Tibial nerve (tissue), 4 donors: ENCODE measurements at regions not wholly inside any gene's neighbourhood (a gene's known extent, or its start where the extent isn't known, plus 50 kb on each side); places are given as distances from the start of the nearest gene placed in this dataset.

Source experiments
- DNase-seq, 2 donors: peaks; one replicate each; pipeline ENCODE4 v3.0.0-alpha.2; 2019; ENCODE audit warnings: low spot score in 2 of 2
- H3K27ac ChIP-seq, 4 donors: fragments of 200-600 bp; sonication (generic) in 3 of 4; one replicate each; pipeline ENCODE4 v1.5.1; 2017 to 2019; ENCODE audit warnings: mild to moderate bottlenecking in 1 of 4
- H3K27me3 ChIP-seq, 2 donors: fragments of 200-600 bp; sonication (generic) in 1 of 2; one replicate each; pipeline versions ENCODE4 v1.5.1 to v1.6.0; 2017 to 2019
- H3K36me3 ChIP-seq, 3 donors: fragments of 200-600 bp; sonication (generic); one replicate each; pipeline ENCODE4 v1.5.1; 2018 to 2019
- H3K4me1 ChIP-seq, 4 donors: fragments of 200-600 bp; sonication (generic) in 3 of 4; one replicate each; pipeline ENCODE4 v1.5.1; 2017 to 2019
- H3K4me3 ChIP-seq, 4 donors: fragments of 200-600 bp; sonication (generic) in 3 of 4; one replicate each; pipeline ENCODE4 v1.5.1; 2017 to 2019; ENCODE audit warnings: mild to moderate bottlenecking in 1 of 4, moderate library complexity in 1 of 4
- H3K9me3 ChIP-seq, 4 donors: fragments of 200-600 bp; sonication (generic) in 3 of 4; one replicate each; pipeline ENCODE4 v1.5.1; 2017 to 2019
- EP300 ChIP-seq, 2 donors: sonication (generic); formaldehyde crosslinking; IDR thresholded peaks; one replicate each; pipeline ENCODE4 v1.6.1; 2017; ENCODE audit warnings: antibody characterized with exemption in 2 of 2, mild to moderate bottlenecking in 1 of 2
- POLR2A ChIP-seq, 2 donors: fragments of 450-650 bp; IDR thresholded peaks; one replicate each; pipeline ENCODE4 v1.6.1; 2017; ENCODE audit warnings: antibody characterized with exemption in 2 of 2, mild to moderate bottlenecking in 2 of 2, moderate library complexity in 2 of 2
- WGBS, 2 donors: methylation state at CpG; one replicate each; pipeline ENCODE4 v1.1.5; 2018; 5-methylcytosine and 5-hydroxymethylcytosine counted together
- TF ChIP-seq, protein P1 (sequence below), 5 experiments: fragments of 200-600 bp in 3 of 5; fragments of 450-650 bp in 2 of 5; sonication (generic) in 3 of 5; IDR thresholded peaks; one replicate each; pipeline ENCODE4 v1.5.1; 2016 to 2019; ENCODE audit warnings: antibody characterized with exemption in 5 of 5, mild to moderate bottlenecking in 3 of 5, moderate library complexity in 2 of 5

DNA sequence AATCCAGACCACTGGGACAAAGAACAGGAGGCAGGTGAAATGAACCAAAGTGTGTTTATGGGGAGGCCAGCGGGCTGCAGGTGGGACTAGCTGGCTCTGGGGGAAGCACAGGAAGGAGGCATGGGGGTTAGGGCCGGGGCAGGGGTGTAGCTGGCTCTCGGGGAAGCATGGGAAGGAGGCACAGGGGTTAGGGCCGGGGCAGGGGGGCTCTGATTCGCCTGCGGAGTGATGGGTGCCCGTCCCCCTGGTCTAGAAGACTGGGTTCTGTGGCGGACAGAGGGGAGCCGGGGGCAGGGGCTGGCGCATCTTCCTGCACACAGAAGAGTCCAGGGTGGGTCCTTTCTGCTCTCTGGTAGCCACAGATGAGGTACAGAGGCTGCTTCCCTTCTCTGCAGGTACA is 310.3 kb downstream of the TMEM121 start:
- no peak for DNase-seq
- 72 to 86% methylated on average over 9 to 10 of the region's 10 CpGs for WGBS, 2 donors
- no peaks in the 10 kb centered on the region for H3K36me3 ChIP-seq
- no peak overlapping the region for H3K4me3 ChIP-seq
- no peaks in the 10 kb centered on the region for H3K27me3 ChIP-seq
- H3K4me1 ChIP-seq, result no peaks in the 10 kb centered on the region
- H3K9me3 ChIP-seq, result peaks cover 0 to 6% (median 0%) of the 10 kb centered on the region in 4 donors
- TF ChIP-seq POLR2A (IDR thresholded peaks at IDR 0.05) (no peak), EP300 (IDR thresholded peaks at IDR 0.05) (no peak)
- TF ChIP-seq, protein P1, sequence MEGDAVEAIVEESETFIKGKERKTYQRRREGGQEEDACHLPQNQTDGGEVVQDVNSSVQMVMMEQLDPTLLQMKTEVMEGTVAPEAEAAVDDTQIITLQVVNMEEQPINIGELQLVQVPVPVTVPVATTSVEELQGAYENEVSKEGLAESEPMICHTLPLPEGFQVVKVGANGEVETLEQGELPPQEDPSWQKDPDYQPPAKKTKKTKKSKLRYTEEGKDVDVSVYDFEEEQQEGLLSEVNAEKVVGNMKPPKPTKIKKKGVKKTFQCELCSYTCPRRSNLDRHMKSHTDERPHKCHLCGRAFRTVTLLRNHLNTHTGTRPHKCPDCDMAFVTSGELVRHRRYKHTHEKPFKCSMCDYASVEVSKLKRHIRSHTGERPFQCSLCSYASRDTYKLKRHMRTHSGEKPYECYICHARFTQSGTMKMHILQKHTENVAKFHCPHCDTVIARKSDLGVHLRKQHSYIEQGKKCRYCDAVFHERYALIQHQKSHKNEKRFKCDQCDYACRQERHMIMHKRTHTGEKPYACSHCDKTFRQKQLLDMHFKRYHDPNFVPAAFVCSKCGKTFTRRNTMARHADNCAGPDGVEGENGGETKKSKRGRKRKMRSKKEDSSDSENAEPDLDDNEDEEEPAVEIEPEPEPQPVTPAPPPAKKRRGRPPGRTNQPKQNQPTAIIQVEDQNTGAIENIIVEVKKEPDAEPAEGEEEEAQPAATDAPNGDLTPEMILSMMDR (IDR thresholded peaks at IDR 0.05), result no peak
- no peak overlapping the region for H3K27ac ChIP-seq

DNA sequence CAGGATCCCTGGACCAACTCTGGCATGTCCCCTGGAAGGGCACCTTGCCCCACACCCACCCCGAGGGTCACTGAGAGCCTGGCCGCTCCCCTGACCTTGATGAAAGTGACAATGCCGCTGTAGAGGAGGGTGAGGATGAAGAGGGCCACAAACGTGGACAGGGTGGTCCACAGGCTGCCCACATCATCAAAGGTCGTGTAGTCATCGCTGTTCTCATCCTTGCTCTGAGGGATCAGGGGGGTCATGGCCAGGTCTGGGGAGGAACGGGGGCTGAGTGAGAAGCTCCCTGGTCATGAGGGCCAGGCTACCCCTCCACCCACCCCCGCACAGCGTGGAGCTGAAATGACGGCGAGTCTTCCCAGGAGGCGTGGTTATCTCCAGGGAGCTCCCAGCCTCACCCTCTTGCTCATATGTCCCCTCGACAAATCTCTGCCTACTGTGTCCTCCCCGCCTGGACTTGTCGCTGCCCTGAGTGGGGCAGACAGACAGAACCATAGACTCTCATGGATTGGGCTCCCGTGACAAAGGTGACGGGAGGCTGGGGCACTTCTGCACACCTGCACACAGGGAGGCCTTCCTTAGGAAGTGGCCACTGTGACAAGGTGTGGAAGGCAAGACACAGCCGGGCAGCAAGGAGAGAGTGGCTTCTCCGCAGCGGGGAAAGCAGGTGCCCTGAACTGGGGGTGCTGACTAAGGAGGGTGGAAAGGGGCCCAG is 311.1 kb downstream of the TMEM121 start:
- WGBS, 2 donors, result 85 to 86% methylated on average over 20 of the region's 20 CpGs
- TF ChIP-seq EP300 (IDR thresholded peaks at IDR 0.05), result no peak
- TF ChIP-seq, protein P1 (IDR thresholded peaks at IDR 0.05), result no peak
- TF ChIP-seq POLR2A (IDR thresholded peaks at IDR 0.05), result no peak
- no peak overlapping the region for H3K27ac ChIP-seq
- H3K4me3 ChIP-seq, result no peak overlapping the region
- no peaks in the 10 kb centered on the region for H3K36me3 ChIP-seq
- peaks cover 0 to 4% (median 0%) of the 10 kb centered on the region in 4 donors for H3K9me3 ChIP-seq
- no peaks in the 10 kb centered on the region for H3K27me3 ChIP-seq
- no peak for DNase-seq
- H3K4me1 ChIP-seq, result no peaks in the 10 kb centered on the region

DNA sequence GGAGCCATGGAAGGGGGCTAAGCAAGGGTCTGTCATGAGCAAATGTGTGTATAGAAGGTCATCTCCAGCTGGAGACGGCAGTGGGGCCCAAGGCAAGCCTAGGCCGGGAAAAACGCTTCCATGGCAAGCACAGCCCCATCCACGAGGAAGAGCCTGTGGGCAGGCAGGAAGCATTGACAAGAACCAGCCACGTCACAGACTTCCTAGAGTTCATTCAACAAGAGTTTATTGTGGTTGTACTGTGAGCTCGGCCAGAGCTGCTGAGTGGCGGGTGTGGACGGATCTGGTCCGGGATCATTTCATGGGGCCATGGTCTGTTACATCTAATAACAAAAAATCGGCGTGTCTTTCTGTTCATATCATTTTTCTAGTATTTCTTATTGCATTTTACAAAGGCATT is 311.7 kb downstream of the TMEM121 start:
- H3K27me3 ChIP-seq, result no peaks in the 10 kb centered on the region
- TF ChIP-seq EP300 (IDR thresholded peaks at IDR 0.05) (no peak), POLR2A (IDR thresholded peaks at IDR 0.05) (no peak)
- TF ChIP-seq, protein P1 (IDR thresholded peaks at IDR 0.05), result no peak
- no peak overlapping the region for H3K27ac ChIP-seq
- H3K4me1 ChIP-seq, result no peaks in the 10 kb centered on the region
- no peak overlapping the region for H3K4me3 ChIP-seq
- DNase-seq, result no peak
- WGBS, 2 donors, result 83 to 86% methylated on average over 9 to 11 of the region's 11 CpGs
- H3K9me3 ChIP-seq, result no peaks in the 10 kb centered on the region
- H3K36me3 ChIP-seq, result no peaks in the 10 kb centered on the region

DNA sequence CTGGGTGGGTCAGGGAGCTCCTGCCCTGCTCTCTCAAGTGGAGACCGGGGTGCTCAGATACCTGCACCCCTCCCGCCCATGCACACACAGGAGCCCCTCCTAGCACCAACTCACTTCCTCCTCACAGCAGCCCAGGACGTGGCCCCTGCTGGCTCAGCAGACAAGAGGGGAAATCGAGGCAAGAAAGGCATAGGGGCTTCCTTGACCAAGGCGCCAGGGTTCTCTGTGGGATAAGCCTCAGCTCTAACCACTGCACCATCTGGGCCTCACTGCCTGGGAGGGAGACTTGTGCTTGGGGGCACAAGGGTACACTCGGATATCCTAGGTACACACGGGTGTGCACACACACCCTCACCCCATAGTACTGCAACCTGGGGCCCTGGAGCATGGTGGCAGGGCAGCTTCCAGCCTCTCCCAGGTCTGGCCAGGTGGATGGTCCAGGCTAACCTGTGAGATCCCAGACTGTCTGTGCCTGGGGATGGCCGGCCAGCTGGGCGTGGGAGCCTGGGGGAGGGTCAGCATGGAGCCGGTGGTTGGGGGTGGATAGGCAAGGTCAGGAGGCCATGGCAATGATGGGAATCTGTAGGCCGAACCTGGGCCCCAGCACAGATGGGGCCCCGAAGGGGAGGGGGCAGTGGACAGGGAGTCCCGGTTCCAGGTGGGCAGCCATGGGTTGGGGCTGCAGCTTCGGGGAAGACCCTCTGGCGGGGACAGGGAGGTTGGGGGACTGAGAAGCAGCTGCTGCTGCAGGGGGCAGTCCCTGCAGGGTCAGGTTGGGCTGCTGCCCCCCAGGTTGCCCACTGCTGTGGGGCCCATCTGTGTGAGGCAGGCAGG is 312.4 kb downstream of the TMEM121 start:
- no peak for DNase-seq
- Histone ChIP-seq H3K27me3 (no peaks in the 10 kb centered on the region), H3K27ac (no peak overlapping the region), H3K9me3 (no peaks in the 10 kb centered on the region), H3K4me1 (no peaks in the 10 kb centered on the region), H3K36me3 (no peaks in the 10 kb centered on the region), H3K4me3 (no peak overlapping the region)
- TF ChIP-seq, protein P1 (IDR thresholded peaks at IDR 0.05), result no peak
- TF ChIP-seq EP300 (IDR thresholded peaks at IDR 0.05) (no peak), POLR2A (IDR thresholded peaks at IDR 0.05) (no peak)
- WGBS, 2 donors, result 85 to 92% methylated on average over 13 to 14 of the region's 15 CpGs
